ENCODE measurements at regions not wholly inside any gene's neighbourhood (a gene's known extent, or its start where the extent isn't known, plus 50 kb on each side); places are given as distances from the start of the nearest gene placed in this dataset.
"Not testable (repeated sequence)": the region's sequence is repeated elsewhere in the genome, so short reads cannot be mapped to it uniquely, and the experiment has no call there.

DNA sequence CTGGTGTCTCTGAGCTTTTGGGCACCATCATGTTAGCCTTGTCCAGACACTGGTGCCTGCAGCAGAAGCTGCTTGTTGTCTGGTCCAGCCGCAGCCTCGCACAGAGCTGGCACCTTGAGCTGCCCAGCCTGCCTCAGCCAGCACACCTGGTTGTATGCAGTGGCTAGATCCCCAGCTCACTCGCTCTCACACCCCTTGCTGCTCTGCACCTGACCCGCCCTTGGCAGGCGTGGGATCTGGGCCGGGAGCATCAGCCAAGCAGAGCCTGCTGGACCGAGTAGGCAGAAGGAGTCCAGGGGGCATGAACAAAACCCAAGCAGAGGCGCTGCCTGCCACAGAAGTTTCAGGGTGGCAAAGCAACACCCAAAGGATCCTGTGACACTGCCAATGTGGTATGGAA is 79.7 kb upstream of the ITGB1 start:
- no peak for DNase-seq (ENCODE audit: low read depth)

DNA sequence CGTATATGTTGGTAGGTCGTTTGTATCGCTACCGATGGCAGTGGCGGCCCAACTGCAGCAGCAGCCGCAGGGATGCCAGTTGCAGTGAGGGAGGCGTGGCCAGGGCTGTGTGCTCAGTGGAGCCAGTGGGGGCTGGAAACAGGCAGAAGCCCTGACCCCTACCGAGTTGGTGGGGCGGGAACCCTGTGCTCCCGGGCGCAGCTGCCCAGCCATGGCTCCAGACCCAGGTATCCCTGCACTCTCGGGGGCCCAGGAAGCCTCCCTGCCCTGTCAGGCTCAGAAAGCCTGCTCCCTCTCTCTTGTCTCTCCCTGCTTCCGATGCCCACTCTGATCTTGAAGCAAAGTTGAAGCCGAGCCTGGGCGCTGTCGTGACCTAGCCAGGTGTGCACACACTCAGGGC is 78.6 kb upstream of the ITGB1 start:
- no peak for DNase-seq (ENCODE audit: low read depth)

DNA sequence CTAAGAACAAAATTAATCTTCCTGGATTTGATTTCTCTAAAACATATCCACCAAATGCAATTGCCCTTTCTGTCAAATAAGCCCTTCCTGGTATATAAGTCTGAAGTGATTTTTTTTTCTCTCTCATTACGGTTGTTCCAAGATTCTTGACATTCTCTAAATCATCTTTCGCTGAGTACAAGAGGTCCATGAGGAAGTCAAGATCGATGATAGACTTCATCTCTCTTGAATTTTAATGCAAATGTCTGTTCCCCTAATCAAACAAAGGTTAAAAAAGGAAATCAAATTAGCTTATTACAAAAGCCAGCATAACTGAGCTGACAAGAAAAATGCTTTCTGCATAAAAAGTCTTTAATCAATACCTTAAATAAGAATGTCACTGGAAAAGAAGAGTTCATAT is 77.4 kb upstream of the ITGB1 start:
- no peak for DNase-seq (ENCODE audit: low read depth)

DNA sequence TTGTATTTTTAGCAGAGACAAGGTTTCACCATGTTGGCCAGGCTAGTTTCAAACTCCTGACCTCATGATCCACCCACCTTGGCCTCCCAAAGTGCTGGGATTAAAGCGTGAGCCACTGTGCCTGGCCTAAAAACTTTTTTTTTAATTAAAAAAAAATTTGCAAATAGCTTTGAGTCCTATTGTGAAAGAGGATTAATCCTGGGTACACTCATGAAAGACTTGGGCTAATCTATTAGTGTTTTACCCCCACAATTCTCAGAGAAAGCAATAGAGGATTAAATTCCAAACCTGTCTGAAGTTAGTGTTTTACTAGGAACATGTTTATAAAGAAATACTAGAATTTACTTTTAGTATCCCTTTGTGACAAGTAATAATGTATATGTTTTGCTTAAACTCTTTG is 76.9 kb upstream of the ITGB1 start:
- DNase-seq (ENCODE audit: low read depth): no peak

DNA sequence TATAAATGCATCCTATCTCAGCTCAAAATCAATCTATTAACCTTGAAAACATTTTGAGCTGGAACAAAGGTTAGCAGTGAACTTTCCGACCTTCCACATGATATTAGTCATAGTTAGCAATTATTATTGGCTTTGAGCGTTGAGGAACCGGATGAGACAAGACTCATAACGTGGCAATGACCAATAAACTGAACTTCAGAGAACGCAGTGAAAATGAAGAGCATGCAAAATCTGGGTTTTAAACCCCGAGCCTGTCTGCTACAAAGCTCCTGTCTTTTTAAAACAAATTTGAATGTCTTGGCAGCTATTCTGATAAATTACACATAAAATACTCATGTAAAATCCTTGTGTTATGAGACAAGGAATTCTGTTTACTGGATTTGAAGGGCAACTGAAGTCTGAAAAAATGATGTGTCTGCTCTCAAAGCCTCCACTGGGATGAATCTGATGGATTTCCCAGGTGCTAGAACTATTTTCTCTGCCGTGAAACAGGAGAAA is 74.7 kb upstream of the ITGB1 start:
- peak; percentile 12 for DNase-seq (ENCODE audit: low read depth)

DNA sequence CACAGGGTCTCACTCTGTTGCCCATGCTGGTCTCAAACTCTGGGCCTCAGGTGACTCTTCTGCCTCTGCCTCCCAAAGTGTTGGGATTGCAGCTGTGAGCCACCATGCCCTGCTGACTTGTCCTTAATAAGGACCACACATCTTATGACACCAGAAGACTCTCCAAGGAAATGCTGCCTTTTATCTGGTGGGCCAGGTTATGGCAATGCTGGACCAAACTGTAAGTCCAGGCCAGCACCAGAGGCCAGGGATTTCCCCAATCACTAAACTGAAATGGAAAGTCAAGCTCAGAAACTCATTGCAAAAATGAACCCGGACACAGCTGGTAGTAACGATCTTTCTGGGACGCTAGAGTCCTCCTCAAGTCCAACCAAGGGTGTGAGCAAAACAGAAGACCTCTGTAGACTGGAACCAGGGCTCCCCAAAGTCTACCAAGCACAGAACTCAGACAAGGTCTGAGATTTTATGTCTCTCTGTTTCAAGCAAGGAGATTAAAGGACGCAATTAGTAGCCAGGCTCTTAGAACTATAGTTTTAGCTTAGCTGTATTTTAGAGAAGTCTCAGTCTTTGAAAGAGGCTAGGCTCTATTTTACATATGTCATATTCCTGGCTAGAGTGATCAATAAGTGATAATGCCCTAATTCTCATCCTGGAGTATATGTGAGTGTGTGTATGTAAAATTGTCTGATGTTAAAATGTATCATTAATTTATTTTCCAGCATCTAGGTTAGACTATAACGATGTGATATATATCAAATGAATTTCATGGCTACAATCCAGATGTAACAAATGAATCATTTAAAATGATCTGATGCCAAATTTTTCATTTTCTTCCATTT is 74.0 kb upstream of the ITGB1 start:
- no peak for DNase-seq (ENCODE audit: low read depth)

DNA sequence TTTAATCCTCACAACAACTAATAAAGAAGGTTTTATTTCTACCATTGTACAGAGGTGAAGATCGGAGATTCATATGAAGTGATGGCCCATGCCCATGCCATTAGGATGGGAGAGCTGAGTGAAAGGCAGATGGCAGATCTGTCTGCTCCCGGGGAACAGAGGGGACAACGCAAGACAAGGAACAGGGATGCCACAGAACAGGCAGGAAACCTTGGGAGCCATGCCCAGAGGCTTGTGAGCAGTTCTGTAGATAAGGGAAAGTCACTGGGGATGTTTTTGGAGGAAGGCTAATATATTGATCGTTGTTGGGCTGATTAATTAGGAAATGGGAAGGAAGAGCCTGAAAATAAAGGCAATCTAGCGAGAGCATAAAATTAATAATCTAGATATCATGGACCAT is 73.1 kb upstream of the ITGB1 start:
- DNase-seq (ENCODE audit: low read depth): no peak

DNA sequence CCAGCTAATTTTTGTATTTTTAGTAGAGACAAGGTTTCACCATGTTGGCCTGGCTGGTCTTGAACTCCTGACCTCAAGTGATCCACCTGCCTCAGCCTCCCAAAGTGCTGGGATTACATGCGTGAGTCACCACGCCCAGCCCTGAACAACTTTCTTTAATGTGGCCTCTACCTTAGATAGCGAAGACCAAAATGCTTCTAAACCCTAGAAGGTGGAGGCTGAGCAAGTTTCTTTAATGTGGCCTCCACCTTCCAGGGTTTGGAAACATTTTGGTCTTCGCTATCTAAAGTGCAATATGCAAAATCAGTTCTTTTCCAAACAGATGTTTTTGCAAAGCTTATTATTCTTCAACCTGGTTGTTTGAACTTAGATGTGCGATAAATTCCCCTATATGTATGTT is 70.5 kb upstream of the ITGB1 start:
- not testable (repeated sequence) for DNase-seq (ENCODE audit: low read depth)

DNA sequence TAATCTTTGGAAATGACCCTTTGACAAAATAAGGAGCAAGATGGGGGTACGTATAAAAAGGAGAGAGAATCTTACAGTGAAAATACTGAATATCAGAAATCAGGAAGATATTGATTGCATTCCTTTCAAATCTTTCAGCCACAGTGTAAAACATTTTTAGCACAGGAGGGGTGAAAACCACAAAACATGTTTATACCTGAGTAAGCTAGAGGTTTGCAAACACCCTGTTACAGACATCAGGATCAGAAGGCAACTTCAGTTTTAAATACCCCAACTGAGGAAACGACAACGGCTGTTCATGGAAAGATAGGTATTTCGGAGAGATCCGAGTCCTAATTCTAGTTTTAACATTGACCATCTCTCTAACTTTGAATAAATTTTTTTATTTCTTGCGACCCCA is 69.1 kb upstream of the ITGB1 start:
- no peak for DNase-seq (ENCODE audit: low read depth)

DNA sequence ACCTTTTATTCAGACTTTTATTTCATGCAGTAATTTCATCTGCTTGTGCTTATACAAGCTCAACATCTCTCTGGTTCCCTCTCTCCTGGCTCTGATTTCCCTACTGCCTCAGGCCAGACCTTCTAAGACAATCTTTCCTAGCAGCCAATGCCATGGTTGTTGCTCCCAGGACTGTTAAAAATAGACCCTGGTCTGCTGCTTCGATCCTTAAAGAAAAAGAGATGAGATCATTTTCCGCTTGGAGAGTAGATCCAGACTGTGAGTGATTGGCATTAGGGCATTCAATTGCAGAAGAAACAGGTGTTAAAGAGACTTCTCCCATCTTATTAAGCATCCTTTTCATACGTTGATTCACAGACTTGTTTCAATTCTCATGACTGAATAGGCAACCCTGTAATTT is 68.4 kb upstream of the ITGB1 start:
- DNase-seq (ENCODE audit: low read depth): no peak

DNA sequence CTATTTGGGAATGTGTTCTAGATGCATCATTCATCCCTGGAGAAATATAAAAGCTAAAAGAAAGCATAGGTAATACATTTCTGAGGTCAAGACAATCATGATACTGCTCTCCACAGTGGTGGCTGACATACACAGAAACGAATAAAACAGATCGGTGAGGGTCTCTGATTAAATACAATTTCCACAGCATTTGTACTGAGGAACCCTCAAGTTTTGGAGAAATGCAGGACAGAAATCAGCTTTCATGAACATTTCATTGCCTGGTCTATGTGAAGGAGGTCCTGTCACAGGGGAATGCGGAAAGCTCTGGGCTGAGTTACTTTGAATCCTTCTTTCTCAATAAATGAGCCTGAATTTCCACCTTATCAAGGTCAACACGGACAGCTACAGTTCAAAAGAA is 67.9 kb upstream of the ITGB1 start:
- no peak for DNase-seq (ENCODE audit: low read depth)

DNA sequence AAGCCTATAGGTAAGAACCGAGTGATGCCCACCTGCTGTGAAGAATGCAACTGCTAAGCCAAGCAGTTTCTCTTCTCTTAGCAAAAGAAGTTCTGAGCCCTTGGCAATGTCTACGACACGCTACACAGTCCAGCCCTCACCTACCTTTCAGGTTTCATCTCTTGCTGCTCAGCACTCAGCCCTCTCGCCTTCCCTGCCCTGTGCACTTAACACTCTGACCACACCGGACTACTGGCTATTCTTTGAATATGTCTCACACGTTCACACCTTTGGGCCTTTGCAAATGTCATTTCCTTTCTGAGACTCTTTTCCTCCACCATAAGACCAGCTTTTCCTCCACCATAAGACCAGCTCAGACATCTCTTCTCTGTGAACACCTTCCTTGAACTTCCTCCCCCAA is 67.0 kb upstream of the ITGB1 start:
- DNase-seq (ENCODE audit: low read depth): no peak

DNA sequence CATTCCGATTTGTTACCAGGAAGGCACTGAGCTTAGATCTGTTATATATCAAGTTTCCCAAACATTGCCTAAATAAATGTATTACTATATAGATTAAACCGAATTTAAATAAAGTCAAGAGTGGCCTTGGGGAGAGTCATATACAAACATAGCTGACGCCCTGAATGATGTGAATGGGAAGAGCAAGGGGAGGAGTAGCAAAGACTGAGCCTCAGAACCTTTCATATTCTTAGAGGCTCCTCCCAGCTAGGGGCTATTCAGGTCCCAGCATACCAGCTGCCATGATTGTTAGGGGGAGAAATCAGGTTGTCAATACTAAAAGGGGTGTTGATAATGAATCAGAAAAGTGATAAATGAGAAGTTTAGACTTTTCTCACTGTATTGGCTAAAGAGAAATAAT is 64.7 kb upstream of the ITGB1 start:
- DNase-seq (ENCODE audit: low read depth): no peak

DNA sequence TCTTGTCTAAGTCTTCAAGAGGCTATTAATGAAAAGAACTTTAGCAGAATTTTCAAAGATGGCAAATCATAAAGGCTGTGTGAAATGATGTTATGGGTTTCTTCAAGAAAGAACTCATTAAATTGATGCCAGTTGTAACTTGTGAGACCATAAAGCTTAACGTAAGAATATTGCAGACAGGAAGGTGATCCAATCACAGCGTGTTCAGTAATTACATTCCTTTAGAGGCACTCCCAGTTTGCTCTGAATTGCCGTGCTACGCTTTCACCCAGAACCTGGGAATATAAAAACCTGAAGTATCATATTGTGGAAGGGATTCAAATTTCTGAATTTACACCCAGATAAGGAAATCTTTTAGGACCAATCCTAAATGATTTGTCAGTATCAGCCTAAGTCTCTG is 64.1 kb upstream of the ITGB1 start:
- no peak for DNase-seq (ENCODE audit: low read depth)

DNA sequence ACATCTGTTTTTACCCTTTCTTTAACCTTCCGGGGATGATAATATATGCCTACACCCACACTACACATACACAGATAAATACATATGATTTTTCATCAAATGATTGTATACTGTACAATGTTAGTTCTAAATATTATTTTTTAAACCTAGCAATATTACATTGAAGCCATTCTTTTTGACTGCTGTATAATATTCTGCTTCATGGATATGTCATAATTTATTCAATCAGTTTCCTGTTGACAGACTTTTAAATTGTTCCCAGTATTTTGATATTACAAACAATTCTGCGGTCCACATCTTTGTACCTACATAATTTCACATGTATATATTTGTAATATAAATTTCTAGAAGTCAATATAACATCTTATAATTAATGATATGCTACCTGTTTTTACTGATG is 59.0 kb upstream of the ITGB1 start:
- no peak for DNase-seq (ENCODE audit: low read depth)

DNA sequence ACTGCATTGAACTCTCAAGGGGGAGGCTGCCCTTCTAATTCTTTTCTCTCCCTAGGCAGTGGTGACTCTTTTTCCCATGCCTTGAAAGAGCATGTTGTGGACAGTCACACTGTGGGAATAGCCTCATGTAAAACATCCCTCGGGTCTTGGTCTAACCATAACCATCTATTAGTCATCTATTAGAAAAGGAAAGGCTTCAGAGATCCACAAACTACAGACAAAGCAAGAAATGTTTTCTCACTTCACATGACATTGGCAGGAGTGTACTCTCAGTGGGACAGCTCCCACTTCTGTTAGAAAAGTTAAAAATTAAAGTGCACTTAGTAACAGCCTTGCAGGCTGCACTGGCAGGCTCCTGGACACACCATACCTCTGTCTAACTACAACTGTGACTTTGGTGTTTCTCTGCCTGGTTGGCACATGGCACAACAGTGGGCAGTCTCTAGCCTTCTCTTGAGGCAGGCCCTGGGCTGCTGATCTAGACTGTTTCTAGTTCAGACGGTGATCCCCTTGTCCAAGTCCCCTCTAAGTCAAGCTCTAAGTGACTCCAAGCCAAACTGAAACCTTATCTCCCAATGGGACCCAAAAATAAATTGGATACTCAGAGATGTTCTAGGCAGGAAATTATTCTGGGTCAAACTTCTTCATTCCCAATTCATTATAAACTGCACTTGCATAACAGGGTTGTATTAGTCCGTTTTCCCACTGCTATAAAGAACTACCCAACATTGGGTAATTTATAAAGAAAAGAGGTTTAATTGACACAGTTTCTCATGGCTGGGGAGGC is 57.9 kb upstream of the ITGB1 start:
- DNase-seq (ENCODE audit: low read depth): no peak

DNA sequence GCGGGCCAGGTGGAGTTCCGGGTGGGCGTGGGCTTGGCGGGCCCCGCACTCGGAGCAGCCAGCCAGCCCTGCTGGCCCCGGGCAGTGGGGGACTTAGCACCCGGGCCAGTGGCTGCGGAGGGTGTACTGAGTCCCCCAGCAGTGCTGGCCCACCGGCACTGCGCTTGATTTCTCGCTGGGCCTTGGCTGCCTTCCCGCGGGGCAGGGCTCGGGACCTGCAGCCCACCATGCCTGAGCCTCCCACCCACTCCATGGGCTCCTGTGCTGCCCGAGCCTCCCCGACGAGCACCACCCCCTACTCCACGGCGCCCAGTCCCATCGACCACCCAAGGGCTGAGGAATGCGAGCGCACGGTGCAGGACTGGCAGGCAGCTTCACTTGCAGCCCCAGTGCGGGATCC is 55.3 kb upstream of the ITGB1 start:
- DNase-seq (ENCODE audit: low read depth): not testable (repeated sequence)

DNA sequence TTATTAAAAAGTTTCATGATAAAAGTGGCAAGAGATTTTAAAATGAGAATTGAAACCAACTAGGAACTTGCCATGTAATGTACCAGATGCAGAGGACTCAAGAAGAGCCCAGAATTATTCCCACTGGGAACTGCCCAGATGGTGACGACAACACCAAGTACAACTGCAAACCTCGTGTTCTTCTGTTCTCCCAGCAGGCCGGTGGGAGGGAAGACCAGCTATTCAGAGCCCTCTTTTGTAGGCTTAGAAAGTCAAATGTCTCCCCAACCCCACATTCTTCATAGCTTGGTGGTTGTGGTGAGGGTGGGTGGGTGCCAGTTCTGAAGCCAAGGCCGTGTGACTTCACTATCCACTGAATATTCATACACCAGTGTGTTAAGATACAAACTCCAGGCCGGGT is 54.3 kb upstream of the ITGB1 start:
- no peak for DNase-seq (ENCODE audit: low read depth)

DNA sequence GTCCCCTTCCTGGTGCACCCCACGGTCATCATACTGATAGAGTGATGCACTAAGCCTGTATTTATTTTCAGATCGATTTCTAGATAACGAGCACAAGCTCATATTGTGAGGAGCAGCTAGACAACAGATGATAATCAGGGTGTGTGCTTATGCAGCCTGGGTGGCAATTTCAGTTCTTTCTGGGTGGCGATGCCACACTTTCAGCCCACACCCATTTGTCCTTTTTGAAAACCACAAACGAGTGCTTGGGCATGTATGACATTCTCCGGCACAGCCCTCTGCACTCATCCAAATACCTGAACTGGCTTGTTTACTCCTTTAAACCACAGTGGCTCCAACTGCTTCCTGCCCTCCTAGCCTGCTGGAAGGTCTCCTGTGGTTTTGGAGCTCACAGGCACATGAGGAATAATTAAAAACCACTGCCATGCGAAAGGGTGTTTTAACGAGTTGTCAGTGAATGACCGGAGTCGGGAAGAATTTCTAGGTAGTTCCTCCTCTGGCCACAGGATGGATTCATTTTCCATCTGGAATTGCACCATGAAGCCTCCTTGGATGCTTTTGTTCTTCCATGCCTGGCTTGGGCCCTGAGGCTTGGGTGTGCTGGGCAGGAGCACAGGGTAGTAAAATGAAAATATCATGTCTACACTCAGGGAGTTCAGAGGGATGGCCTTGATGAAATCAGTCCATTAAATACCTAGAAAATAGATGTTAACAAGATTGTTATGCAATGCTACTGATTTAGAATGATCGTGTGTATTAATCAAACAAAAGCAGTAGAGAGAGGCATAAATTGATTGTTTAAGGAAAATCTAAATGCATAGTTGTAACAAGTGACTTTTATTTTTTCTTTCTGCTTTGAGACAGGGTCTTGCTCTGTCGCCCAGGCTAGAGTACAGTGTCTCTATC is 52.4 kb upstream of the ITGB1 start:
- DNase-seq (ENCODE audit: low read depth): peak; percentile 55

DNA sequence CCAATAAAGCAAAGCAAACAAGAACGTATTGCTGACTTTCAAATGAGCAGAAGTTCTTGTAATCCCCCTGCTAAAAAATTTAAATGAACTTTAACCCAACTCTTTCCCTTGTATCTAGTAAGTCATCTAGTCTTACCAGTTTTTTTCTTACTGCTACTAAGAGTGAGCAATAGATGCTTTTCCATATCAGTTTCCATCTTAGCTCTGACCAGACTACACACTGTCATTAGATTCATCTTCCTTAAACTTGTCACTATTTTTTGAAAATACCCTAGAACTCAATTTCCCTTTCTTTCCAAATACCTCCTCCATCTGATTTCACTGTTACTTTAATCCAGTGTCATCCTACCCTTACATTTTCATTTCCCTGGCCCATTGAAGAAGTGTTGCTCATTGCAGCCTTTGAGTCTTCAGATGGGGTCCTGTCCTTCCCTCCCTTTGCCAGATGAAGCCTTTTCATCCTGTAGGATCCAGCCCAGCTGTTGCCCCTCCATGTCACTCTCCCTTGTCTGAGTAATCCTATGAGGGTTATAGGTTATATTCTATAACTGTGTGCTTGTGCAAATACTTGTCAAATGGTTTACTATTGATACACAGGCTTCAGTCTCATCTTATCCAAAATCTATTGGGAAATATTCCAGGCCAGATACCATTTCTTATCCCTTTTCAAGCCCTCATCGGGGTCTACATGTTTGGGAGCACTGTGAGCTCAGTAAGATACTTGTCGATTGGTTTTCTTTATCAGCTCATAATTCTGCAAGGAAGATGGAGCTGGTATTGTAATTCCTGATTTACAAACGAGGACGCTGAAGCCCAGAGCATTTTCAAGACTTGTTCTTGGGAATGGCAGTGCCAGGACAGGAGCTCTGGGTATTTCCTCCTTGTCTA is 51.5 kb upstream of the ITGB1 start:
- DNase-seq (ENCODE audit: low read depth): no peak

DNA sequence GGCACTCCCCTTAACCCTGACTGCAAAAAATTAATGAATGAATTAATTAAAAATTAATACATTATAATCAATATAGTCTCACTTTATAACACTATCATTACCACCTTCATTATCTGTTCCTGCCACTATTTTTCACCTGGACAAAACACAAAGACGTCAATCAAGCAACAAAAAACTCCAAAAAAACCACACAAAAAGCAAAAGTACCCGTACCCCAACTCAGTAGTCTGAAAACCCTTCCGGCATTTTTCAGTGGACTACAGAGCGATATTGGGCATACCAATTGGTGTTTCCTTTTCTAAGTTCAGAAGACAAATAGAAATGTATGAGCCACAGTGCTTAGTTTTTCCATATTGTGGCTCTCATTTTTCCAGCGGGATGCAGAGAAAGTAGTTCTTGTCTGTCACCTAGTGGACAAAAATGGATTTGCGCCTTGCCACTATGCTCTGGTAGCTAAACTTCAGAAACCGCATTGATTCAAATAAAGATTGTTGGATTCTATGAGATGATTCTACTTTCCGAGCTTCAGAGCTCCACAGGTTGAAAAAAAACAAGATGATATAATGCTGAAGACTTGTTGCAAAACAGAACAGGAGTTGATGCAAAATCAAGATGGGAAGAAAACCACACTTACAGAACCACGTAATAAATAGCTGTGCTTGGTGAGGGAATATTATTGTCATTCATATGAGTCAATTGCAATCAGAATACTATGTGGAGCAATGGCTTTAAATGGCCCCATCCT is 50.6 kb upstream of the ITGB1 start:
- DNase-seq (ENCODE audit: low read depth): peak; percentile 73
